Right renal pelvis (tissue), 4 donors: ENCODE measurements at regions not wholly inside any gene's neighbourhood (a gene's known extent, or its start where the extent isn't known, plus 50 kb on each side); places are given as distances from the start of the nearest gene placed in this dataset.

Experiments used
- DNase-seq, 4 donors: peaks; one replicate each; pipeline ENCODE4 v3.0.0-alpha.2; 2013; ENCODE audit warnings: low read depth in 4 of 4, low spot score in 3 of 4, missing footprints in 1 of 4

GRCh38 chr6:145453376-145453775 is 281.9 kb downstream of the EPM2A start:
- no peak for DNase-seq

GRCh38 chr6:145454006-145454405 is 281.3 kb downstream of the EPM2A start:
- DNase-seq: no peak

GRCh38 chr6:145457556-145457955 is 277.8 kb downstream of the EPM2A start:
- no peak for DNase-seq

GRCh38 chr6:145468534-145468933 is 266.8 kb downstream of the EPM2A start:
- no peak for DNase-seq

- no peak for DNase-seq
Observed at GRCh38 chr6:145469021-145469420, 266.3 kb downstream of the EPM2A start.

- DNase-seq: no peak
Observed at GRCh38 chr6:145475794-145476396, 259.4 kb downstream of the EPM2A start.

GRCh38 chr6:145480024-145480423 is 255.3 kb downstream of the EPM2A start:
- no peak for DNase-seq

GRCh38 chr6:145483191-145483996 is 251.9 kb downstream of the EPM2A start:
- DNase-seq: no peak

- DNase-seq: no peak
Observed at GRCh38 chr6:145485288-145485687, 250.0 kb downstream of the EPM2A start.

GRCh38 chr6:145486306-145486705 is 249.0 kb downstream of the EPM2A start:
- DNase-seq: no peak

GRCh38 chr6:145489583-145489982 is 245.7 kb downstream of the EPM2A start:
- no peak for DNase-seq

- DNase-seq: no peak
Observed at GRCh38 chr6:145490068-145490467, 245.3 kb downstream of the EPM2A start.

GRCh38 chr6:145491126-145491525 is 244.2 kb downstream of the EPM2A start:
- no peak for DNase-seq

- no peak for DNase-seq
Observed at GRCh38 chr6:145497006-145497405, 238.3 kb downstream of the EPM2A start.

- DNase-seq: peak in 2 of 4 donors; percentile 5 to 12
Observed at GRCh38 chr6:145498425-145498824, 236.9 kb downstream of the EPM2A start.

- DNase-seq: no peak
Observed at GRCh38 chr6:145502416-145502815, 232.9 kb downstream of the EPM2A start.

- DNase-seq: no peak
Observed at GRCh38 chr6:145506136-145506535, 229.2 kb downstream of the EPM2A start.

GRCh38 chr6:145506565-145506964 is 228.8 kb downstream of the EPM2A start:
- no peak for DNase-seq

- DNase-seq: no peak
Observed at GRCh38 chr6:145507239-145507638, 228.1 kb downstream of the EPM2A start.

- DNase-seq: no peak
Observed at GRCh38 chr6:145508107-145508506, 227.2 kb downstream of the EPM2A start.

GRCh38 chr6:145517492-145517891 is 217.8 kb downstream of the EPM2A start:
- no peak for DNase-seq

- DNase-seq: no peak
Observed at GRCh38 chr6:145525038-145525437, 210.3 kb downstream of the EPM2A start.
